GM12873 (cell line): ENCODE measurements at regions not wholly inside any gene's neighbourhood (a gene's known extent, or its start where the extent isn't known, plus 50 kb on each side); places are given as distances from the start of the nearest gene placed in this dataset.

ENCODE experiments used
- CTCF ChIP-seq: IDR thresholded peaks from 2 replicates; pipeline ENCODE4 v1.5.1; 2012; ENCODE audit warnings: low read depth, mild to moderate bottlenecking, moderate library complexity, low read length, control low read depth; ENCODE audit not compliant: insufficient read depth; ENCODE audit errors: missing control alignments

DNA sequence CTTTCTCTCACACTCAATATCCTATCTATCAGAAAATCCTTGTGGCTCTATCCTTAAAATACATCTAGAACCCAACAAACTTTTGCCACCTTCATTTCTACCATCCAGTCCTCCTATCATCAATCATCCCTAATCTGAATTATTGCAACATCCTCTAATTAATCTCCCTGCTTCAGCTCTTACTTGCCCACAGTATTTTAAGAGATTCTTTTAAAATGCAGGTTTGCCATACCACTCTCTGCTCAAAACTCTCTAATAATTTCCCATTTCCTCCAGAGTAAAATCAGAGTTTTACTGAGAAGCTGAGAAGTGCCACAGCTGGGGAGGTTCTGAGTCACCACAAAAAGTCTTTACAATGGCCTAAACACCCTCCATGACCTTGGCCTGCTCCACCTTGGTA lies 234.3 kb upstream of the ZPLD1 start:
- TF ChIP-seq CTCF: no peak

DNA sequence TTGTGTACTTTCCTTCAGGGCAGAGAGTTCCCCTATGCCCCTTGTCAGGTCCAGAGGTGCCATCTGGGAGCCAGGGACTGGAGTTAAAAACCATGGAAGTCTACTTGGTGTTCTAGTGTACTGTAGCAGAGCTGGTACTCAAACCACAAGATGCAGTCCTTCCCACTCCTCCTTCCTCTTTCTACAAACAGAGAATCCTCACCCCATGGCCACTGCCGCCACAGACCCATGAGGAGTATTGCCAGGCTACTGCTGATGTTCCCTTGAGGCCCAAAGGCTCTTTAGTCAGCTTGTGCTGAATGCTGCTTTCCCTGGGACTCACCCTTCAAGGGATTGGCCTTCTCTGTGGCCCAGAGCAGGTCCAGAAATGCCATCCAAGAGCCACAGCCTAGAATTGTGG lies 229.2 kb upstream of the ZPLD1 start:
- no peak for TF ChIP-seq CTCF

DNA sequence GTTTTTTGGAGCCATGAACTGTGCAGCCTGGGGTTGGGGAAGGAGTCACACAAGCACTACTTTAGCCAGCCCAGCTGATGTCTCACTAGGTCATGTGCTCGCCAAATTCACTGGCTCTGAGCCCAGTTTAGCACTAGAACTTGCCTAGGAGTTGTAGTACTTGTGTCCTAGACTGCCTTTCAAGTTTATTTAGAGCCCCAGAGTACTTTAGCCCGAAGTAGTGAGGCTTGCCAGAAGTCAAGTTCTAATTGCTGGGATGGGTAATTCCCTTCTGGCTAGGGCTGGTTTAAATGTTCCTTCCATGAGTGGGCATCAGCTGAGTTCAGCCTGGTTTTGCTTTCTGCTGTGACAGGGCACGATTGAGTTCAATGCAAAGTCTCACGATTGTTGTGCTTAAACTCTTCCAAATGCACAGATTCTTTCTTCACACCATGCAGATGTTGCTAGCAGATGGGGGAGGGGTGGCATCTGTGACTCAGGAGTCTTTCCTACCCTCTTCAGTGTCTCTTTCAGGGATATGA lies 228.2 kb upstream of the ZPLD1 start:
- no peak for TF ChIP-seq CTCF

GRCh38 chr3:102207151-102207571 lies 227.7 kb upstream of the ZPLD1 start:
- no peak for TF ChIP-seq CTCF

- TF ChIP-seq CTCF: no peak
These were observed 219.6 kb upstream of the ZPLD1 start for GRCh38 chr3:102215166-102215565.

GRCh38 chr3:102223132-102223531 lies 211.7 kb upstream of the ZPLD1 start:
- no peak for TF ChIP-seq CTCF

- peak; percentile 37 for TF ChIP-seq CTCF
These were observed 210.6 kb upstream of the ZPLD1 start for GRCh38 chr3:102224171-102224570.

DNA sequence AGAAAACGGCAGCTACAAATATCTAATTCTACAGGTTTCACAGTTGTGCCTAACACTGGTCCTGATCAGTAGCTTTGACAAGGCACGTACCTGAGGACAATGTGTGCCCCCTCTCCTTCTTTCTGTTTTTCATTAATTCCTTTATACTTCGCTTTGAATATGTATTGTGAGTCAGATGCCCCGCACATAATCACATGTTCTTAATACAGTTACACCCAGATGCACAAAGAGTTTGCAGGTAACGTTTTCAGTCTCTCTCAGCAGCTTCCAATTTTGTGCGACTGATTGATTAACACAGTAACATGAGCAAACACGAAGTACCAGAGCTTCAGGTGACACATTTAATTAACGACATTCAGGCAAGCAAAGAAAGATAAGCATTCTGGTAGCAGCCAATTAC lies 209.8 kb upstream of the ZPLD1 start:
- no peak for TF ChIP-seq CTCF
